ENCODE measurements at regions not wholly inside any gene's neighbourhood (a gene's known extent, or its start where the extent isn't known, plus 50 kb on each side); places are given as distances from the start of the nearest gene placed in this dataset.

DNA sequence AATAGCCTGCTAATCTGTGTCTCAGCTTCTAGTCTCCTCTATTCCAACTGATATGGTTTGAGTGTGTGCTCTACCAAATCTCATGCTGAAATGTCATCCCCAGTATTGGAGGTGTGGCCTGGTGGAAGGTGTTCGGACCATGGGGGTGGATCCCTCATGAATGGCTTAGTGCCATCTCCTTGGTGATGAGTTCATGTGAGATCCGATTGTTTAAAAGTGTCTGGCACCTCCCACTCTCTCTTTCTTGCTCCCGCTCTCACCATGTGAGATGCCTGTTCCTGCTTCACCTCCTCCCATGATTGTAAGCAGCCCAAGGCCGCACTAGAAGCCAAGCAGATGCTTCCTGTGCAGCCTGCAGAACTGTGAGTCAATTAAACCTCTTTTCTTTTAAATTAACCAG is 73.5 kb upstream of the CAMK1G start:
- no peak for DNase-seq

DNA sequence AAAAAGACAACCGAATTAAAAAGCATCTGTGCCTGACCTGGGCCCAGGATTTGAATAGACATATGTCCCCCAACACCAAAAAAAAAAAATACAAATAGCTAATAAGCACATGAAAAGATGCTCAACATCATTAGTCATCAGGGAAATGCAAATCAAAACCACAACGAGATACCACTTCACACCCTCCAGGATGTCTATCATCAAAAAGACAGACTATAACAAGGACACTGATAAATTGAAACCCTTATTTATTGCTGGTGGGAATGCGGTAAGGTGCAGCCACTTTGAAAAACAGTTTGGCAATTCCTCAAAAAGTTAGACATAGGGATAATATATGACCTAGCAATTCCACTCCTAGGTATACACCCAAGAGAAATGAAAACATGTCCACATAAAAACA is 72.3 kb upstream of the CAMK1G start:
- no peak for DNase-seq

DNA sequence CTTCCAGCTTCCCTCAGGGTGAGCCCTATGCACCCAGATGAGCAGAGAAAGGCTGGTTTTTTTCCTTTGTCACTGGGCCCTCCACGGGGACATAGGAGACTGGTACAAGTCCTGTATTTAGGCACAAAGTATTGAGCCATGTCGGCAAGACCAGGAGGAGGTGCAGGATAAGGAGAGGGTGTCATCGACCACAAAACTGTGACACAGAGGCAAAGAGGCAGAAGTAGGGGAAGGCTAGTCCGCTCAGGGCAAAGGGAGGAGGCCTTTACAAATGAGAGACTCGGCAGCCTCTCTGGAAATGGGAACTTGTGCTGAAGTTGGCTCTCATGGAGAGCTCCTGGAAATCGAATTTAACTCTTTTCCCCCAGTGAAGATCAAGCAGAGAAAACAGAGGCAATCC is 70.7 kb upstream of the CAMK1G start:
- DNase-seq: no peak

DNA sequence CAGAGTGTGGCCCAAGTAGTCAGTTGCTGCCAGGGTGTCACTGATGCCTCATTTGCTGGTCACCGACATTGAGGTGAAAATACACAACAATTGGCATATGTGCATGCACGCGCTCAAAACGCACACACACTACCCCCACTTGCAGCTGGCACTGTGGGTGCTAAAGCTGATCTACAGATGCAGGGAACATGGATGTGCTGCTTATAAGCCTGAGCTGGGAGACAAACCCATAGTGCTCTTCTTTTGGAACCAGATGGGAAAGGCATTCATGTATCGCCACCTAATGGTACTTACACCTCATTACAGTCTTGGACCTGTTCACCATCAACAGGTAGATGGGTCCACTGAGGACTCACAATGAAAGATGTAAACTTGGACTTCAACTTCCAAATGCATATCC is 70.3 kb upstream of the CAMK1G start:
- DNase-seq: no peak

DNA sequence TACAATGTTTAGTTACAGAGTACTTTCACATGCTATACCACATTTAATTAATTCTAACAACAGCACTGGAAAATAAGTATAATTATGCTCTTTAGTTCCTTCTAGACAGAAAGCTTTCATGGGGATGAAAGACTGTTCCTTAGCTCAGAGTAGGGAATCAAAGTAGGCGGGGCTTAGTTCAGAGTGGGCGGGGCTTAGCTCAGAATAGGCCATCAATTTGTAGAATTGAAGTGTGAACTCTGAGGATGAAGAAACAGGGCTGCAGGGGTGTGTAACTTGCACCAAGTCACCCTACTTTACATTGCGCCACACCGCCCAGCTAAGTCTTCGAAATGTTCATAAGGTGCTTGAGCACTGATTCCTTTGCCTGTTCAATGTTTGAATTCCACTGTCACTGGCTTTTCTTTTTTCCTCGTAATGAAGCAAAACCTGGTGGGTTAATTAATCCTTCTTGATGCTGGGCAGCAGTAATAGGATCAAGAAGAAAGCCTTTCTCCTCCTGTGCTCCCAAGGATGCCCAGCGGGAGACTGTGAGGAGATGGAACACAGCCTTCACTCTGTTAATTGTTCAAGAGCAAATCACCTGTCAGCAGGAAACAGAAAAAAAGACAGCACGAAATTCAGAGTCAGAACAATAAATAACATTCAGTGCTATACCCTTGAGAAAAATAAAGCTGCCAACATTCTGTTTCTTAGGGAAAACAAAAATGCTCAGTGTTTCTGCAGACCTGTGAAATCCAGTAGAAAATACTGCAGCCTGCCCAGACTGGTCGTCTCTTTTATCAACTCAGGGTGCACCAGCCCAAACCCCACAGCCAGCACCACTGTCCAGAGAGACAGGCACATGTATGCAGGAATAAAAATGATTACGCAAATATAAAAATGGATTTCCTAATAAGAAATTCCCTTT is 66.5 kb upstream of the CAMK1G start:
- no peak for DNase-seq

DNA sequence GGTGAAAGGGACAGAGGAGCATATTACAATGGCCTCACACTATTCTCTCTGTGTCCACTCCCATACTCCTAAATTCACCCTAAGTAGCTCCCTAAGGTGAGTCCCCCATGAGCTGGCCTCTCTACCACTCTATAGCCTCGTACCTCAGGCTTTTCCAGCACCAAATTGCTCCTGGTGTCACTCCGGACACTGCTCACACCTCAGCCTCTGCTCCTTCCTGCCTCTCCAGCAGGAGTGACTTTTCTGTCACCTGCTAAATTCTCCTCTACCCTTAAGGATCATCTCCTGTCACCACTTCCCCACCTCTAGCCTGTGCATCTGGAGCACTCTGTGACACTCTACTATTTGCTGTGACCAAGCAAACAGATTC is 65.8 kb upstream of the CAMK1G start:
- DNase-seq: no peak

DNA sequence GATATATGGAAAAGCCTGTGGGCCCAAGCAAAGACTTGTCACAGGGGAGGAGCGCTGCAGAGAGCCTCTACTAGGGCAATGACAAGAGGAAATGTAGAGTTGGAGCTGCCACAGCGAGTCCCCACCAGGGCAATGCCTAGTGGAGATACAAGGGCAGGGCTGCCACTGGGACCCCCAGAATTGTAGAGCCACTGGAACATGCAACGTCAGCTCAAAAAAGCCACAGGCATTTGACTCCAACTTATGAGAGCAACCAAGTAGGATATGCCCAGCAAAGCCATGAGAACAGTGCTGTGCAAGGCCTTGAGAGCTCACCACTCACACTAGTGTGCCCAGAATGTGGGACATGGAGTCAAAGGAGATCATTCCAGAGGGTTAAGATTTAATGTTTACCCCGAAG is 63.7 kb upstream of the CAMK1G start:
- no peak for DNase-seq

DNA sequence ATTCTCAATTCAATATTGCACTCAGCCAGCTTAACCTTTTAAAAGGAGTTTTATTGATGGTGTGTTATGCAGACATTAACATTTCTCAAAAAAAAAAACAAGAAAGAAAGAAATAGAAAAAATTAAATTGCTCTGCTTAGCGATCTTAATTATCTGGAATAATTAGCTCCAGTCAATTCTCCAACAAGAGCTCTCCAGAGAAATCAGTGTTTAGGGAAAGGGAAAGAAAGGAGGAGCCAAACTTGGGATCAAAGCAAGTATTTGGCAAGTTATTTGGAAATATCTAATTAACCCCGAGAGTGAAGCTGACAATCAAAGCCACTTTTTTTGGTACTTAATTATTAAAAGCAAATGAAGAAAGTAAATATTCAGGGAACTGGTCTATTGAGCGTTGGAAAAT is 60.7 kb upstream of the CAMK1G start:
- DNase-seq: no peak

DNA sequence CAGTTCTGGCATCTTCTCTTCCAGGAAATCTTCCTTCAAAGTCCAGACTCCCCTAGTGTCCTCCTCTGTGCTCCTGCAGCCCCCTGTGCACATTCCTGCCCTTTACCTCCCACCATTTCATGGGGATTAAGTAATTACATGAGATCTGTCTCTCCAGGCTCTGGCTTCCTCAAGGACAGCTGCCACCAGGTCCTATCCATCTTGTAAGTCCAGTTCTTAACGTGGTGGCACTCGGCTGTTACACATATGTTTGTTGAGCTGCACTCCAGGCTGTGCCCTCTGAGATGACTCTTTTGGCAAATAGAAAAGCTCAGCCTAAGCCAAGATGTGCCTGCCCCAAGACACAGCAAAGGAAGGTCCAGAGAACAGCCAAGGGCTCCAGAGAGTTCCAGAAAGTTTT is 57.4 kb upstream of the CAMK1G start:
- no peak for DNase-seq

DNA sequence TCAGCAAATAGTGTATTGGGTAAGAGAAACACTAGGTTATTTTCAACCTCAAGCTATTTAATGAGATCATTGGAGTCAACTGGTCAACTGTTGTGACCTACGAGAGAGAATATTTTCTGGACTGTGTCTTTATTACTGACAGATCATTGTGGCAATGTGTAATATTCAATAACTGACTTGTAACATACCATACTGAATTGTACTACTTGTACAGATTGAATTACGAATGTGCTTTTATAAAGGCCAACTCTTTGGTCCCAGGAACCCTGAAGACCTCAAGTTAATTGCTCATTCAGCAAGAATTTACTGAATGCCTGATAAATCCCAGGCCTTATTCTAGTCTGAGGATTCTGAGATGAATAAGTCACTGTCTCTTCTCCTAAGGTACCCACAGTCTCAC is 56.1 kb upstream of the CAMK1G start:
- no peak for DNase-seq

DNA sequence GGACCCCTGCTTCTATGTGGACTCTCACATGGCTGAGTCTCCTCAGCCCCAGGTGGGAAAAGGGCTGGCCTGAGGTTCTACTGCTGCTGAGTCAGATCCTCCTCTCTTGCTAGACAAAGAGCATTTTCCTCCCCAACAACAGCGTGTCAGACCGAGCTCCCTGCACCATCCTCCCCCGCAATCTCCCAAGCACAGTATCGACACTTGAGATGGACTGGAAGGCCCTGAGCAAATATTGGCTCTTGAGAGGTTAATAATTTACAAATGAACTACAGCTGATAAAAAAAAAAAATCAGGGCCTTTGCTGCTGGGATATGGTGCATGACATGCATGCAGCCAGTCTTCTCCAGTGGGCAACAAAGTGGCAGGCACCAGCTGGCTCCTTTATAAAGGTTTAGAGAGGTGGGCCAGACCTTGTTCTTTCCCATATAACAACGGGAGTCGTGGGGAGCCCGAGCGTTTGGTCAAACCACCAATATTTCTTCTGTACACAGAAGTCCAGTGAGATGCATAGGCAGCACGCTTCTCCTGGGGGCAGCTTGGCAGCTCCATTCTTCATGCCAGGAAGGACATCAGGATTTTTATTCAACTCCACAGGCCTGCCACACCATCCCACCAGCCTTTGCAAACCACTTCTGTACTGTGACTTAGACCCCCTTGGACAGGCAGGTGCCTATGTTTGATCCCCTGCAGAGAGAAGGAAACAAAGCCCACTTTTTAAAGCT is 55.4 kb upstream of the CAMK1G start:
- DNase-seq: no peak

DNA sequence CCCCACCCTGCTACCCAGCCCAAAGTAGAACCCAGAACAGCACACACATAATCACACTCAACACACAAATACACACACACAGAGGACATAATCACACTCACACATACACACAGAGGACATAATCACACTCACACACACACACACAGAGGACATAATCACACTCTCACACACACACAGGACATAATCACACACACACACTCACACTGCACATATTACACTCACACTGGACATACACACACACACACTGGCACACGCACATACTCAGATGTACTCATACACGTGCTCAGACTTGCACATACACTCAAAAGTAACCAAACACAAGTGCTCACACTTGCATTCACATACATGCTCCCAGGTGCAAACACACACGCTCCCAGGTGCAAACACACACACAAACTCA is 54.3 kb upstream of the CAMK1G start:
- DNase-seq: no peak

DNA sequence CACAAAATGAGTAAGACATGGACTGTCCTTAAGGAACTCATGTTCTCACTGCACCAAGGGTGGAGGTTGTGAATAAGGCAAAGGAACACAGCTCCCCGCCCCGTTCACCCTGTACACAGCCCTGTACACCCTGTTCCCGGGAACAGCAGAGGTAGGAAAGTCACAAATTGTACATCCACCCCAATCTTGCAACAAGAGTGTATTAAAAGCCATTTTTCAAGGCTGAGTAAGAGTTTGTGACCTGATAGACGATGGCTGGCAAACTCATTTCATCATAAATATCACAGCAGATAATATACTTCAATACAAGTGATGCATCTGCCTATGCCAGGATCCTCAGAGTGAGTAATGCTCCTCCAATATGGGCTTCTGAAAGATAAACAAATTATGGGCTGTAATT is 52.5 kb upstream of the CAMK1G start:
- DNase-seq: no peak

DNA sequence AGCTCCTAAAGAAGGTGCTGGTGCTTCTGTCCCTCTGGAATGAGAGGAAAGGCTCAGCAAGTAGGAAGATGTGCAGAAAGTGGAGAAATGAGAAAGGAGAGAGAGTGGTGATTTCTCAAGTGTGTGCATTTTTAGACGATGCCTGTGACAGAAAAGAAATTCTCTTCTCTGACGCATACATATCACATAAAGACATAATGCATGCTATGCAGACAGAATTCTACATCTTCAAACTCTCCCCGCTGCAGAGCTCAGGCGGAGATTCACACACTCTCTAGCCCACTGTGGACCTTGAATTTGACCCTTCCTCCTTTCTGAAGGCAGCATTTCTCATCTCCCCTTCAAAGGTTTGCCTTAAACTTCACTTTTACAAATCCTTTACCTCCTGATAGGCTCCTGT is 52.0 kb upstream of the CAMK1G start:
- DNase-seq: no peak
